GM12873 (cell line): ENCODE measurements at regions not wholly inside any gene's neighbourhood (a gene's known extent, or its start where the extent isn't known, plus 50 kb on each side); places are given as distances from the start of the nearest gene placed in this dataset.

ENCODE experiments used
- TF ChIP-seq, protein P1 (sequence below): IDR thresholded peaks from 2 replicates; pipeline ENCODE4 v1.5.1; 2012; ENCODE audit warnings: low read depth, mild to moderate bottlenecking, moderate library complexity, low read length, control low read depth; ENCODE audit not compliant: insufficient read depth; ENCODE audit errors: missing control alignments

DNA sequence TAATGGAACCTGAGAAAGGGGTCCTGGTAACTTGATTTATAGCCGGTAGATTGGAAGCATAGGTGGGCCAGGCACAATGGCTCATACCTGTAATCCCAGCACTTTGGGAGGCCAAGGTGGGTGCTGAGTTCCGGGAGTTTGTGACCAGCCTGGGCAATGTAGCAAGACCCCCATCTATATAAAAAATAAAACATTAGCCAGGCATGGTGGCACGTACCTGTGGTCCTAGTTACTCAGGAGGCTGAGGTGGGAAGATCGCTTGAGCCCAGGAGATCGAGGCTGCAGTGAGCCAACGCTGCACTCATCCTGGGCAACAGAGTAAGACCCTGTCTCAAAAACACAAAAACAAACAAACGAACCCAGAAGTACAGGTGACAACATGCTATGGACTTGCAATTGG, 76.5 kb downstream of the ZNF281 start:
- TF ChIP-seq, protein P1, sequence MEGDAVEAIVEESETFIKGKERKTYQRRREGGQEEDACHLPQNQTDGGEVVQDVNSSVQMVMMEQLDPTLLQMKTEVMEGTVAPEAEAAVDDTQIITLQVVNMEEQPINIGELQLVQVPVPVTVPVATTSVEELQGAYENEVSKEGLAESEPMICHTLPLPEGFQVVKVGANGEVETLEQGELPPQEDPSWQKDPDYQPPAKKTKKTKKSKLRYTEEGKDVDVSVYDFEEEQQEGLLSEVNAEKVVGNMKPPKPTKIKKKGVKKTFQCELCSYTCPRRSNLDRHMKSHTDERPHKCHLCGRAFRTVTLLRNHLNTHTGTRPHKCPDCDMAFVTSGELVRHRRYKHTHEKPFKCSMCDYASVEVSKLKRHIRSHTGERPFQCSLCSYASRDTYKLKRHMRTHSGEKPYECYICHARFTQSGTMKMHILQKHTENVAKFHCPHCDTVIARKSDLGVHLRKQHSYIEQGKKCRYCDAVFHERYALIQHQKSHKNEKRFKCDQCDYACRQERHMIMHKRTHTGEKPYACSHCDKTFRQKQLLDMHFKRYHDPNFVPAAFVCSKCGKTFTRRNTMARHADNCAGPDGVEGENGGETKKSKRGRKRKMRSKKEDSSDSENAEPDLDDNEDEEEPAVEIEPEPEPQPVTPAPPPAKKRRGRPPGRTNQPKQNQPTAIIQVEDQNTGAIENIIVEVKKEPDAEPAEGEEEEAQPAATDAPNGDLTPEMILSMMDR = no peak

DNA sequence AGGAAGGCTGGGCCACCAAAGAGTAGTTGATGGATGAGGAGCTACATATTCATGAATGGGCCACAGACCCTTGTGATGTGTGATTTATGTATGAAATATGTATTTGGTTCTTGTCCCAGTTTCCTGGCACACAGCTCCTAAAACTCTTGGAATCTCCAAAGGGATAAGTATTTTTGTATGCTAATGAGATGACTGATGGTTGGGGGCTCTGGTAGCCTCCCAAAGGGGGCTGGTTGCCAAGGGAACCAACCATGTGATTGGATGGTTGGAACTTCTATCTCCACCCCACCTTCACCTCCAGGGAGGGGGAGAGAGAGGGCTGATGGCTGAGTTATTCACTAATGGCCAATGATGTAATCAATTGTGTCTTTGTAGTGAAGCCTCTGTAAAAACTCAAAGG, 77.1 kb downstream of the ZNF281 start:
- TF ChIP-seq, protein P1 = no peak

DNA sequence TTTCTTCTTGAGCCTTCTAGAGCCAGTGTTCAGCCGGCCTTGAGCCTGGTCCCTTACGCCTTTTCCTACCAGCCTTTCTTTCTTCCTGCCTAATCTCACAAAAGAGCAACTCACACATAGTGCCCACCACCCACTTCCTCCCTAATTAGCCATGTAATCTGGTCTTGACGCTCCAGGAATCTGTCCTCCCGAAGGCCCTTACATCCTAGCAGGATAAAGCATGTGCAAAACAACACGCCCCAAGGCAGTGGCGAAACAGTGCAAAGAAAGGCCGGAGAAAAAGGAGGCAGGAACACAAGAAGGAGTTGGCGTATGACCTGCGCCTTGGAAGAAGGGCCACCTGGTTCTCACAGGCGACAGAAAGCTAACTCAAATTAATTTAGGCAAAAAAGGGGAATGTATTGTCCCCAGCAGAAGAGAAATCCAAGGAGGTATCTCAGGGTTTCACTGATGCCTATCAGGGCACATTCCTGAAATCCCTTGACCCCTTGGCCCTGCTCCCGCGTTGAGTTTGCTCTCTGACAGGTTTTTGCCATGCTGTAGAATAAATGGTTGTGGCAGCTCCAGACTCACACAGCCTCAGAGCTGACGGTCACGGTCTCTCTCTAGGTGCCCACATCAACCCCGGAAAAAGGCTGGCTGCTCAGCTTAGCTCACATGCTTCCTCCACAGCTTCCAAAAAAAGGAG, 79.0 kb downstream of the ZNF281 start:
- TF ChIP-seq, protein P1 = no peak

DNA sequence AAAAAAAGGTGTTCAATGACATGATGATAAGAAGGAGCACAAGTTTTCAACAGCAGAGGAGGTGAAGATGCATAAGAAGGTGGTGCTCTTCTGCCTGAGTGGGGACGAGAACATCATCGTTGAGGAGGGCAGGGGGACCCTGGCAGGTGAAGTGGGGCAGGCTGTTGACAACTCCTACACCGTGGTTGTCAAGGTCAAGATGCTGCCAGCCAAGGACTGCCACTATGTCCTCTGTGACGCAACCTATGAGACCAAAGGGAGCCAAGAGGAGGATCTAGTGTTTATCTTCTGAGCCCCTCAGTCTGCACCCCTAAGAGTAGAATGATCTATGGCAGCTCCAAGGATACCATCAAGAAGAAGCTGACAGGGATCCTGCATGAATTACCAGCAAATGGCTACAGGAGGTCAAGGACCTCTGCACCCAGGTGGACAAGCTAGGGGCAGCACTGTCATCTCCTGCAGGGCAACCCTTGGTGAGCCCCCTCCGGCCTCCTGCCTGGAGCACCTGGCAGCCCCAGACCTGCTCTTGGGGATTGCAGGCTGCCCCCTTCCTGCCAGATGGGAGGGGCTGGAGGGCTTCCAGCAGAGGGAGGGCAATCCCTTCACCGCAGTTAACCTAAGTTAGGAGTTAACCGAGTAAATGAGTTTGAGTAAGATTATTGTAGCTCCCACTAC, 80.5 kb downstream of the ZNF281 start:
- TF ChIP-seq, protein P1 = no peak

DNA sequence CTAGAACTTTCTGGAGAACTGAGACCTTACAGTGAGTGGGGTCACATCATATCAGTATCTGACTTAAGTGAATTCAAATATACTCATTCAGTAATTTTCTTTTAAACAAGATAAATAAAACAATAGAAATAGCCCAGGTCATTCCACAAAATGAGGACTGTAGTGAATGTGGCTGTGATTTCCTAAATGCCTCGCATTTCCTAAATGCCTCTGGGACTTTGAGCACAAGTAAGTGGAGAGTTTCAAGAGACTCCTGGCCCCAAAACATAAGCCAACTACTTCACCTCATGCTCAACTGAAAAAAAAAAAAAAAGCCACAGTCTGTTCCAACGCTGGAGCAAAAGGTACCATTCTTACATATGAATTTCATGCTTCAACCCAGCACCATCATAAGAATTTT, 81.5 kb downstream of the ZNF281 start:
- TF ChIP-seq, protein P1 = no peak

DNA sequence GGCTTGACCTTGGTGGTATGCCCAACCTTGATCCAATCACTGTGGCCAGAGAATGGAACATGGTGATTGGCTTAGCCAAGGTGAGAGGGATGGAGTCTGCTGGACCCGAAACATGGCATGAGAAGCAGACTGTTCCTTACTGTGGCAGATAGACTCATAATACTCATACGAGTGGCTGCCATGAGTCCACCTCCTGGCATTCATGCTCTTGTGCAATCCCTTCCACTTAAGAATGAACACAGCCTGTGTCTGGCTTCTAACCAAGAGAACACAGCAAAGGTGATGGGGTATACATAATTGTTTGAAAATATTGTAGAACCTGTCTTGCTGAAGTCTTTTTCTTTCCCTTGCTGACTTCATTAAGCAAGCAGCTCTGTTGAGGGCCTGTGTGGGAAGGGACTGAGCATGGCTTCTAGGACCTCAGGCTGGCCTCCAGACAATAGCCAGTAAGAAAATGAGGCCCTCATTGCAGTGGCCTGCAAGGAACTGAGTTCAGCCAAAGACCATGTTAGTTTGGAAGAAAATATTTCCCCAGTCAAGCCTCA, 85.9 kb downstream of the ZNF281 start:
- TF ChIP-seq, protein P1 = no peak

DNA sequence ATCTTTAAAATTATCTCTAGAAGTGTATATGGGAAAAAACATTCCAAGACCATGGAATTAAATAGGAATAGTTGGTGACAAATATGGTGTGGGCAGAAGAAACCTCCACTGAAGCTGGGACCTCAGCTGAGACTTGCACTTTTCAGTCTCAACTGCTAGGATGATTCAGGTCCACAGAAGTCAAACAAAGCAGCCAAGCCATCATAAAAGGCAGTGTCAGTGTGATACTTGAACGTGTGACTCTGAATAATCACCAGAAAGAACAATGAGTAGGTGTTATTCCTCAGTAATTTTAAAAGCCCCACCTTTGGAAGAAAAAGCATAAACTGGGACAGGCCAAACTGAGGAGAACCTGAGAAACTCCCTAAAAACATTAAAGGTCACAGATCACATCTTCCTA, 90.7 kb downstream of the ZNF281 start:
- TF ChIP-seq, protein P1 = no peak
